Gastrocnemius medialis (tissue), 4 donors: ENCODE measurements at regions not wholly inside any gene's neighbourhood (a gene's known extent, or its start where the extent isn't known, plus 50 kb on each side); places are given as distances from the start of the nearest gene placed in this dataset.

ENCODE experiments used
- ATAC-seq, 2 donors: fragments of 150-250 bp; one replicate each; pipeline ENCODE4 v1.9.1; 2016
- DNase-seq, 2 donors: peaks; one replicate each; pipeline ENCODE4 v3.0.0-alpha.2; 2019
- H3K27ac ChIP-seq, 4 donors: fragments of 200-600 bp; sonication (generic); 1 replicate in 1 of 4; 2 replicates in 3 of 4; pipeline ENCODE4 v1.5.1; 2016 to 2018; ENCODE audit warnings: mild to moderate bottlenecking in 2 of 4, moderate library complexity in 1 of 4
- H3K27me3 ChIP-seq, 3 donors: fragments of 200-600 bp; sonication (generic) in 2 of 3; 1 replicate in 1 of 3; 2 replicates in 2 of 3; pipeline versions ENCODE4 v1.5.1 to v1.6.0; 2016 to 2019; ENCODE audit warnings: mild to moderate bottlenecking in 1 of 3, moderate library complexity in 1 of 3
- H3K36me3 ChIP-seq, 2 donors: fragments of 200-600 bp; sonication (generic) in 1 of 2; one replicate each; pipeline ENCODE4 v1.5.1; 2017 to 2018
- H3K4me1 ChIP-seq, 2 donors: fragments of 200-600 bp; sonication (generic) in 1 of 2; one replicate each; pipeline ENCODE4 v1.5.1; 2016 to 2017; ENCODE audit warnings: mild to moderate bottlenecking in 2 of 2
- H3K4me3 ChIP-seq, 4 donors: fragments of 200-600 bp; sonication (generic) in 3 of 4; 1 replicate in 1 of 4; 2 replicates in 3 of 4; pipeline ENCODE4 v1.5.1; 2016 to 2019; ENCODE audit warnings: mild to moderate bottlenecking in 2 of 4
- H3K9me3 ChIP-seq, 3 donors: fragments of 200-600 bp; sonication (generic) in 2 of 3; 1 replicate in 1 of 3; 2 replicates in 2 of 3; pipeline ENCODE4 v1.5.1; 2016 to 2019
- POLR2A ChIP-seq, 2 donors: fragments of 450-650 bp; IDR thresholded peaks; one replicate each; pipeline ENCODE4 v1.6.1; 2017; ENCODE audit warnings: antibody characterized with exemption in 2 of 2, mild to moderate bottlenecking in 2 of 2, moderate library complexity in 2 of 2
- in situ Hi-C, 4 donors: fragments of 200-750 bp; cut with MboI; loops; one replicate each; pipeline versions ENCODE4 v1.15.0 to v1.8.0; 2017; ENCODE audit warnings: low sequenced_read_pairs in 4 of 4
- intact Hi-C: fragments of 100-400 bp; cut with DNase I; formaldehyde crosslinking; loops from one replicate; pipeline ENCODE4 v1.15.1; 2023; ENCODE audit warnings: low total_unique reads
- TF ChIP-seq, protein P1 (sequence below), 5 experiments: fragments of 450-650 bp in 3 of 5; fragments of 200-600 bp in 2 of 5; sonication (generic) in 2 of 5; IDR thresholded peaks in 4 of 5; conservative IDR thresholded peaks in 1 of 5; 1 replicate in 4 of 5; 2 replicates in 1 of 5; pipeline ENCODE4 v1.5.1; 2016 to 2019; ENCODE audit warnings: antibody characterized with exemption in 5 of 5, mild to moderate bottlenecking in 3 of 5, moderate library complexity in 3 of 5

DNA sequence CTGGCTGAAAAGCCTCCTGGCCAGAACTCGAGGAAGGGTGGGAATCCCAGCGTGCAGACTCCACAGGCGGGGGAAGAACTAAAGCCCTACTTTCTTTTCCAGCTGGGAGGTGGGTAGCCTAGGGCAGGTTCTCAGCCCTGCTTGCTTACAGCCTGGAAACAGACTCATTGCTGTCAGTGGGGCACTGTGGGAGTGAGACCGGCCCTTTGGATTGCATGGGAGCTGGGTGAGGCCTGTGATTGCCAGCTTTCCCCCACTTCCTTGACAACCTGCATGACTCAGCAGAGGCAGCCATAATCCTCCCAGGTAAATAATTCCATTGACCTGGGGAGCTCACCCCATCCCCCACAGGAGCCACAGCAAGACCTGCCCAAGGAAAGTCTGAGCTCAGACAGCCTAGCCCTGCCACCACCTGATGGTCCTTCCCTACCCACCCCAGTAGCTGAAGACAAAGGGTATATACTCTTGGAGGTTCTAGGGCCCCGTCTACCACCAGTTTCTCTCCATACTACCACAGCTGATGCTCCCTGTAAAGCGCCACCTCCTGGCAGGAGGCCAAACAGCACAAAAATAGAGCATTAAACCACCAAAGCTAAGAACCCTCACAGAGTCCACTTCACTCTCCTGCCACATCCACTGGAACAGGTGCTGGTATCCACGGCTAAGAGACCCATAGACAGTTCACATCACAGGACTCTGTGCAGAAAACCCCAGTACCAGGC is 294.1 kb downstream of the SEC23A start:
- in situ Hi-C loops, result no loop called here
- no peaks in the 10 kb centered on the region for H3K27me3 ChIP-seq
- no peak for DNase-seq
- H3K9me3 ChIP-seq, result no peaks in the 10 kb centered on the region
- intact Hi-C loops, result no loop called here
- no peaks in the 10 kb centered on the region for H3K4me1 ChIP-seq
- H3K36me3 ChIP-seq, result no peaks in the 10 kb centered on the region
- no peak overlapping the region for H3K4me3 ChIP-seq
- ATAC-seq, result no peak
- no peak for TF ChIP-seq POLR2A (IDR thresholded peaks at IDR 0.05)
- TF ChIP-seq, protein P1, sequence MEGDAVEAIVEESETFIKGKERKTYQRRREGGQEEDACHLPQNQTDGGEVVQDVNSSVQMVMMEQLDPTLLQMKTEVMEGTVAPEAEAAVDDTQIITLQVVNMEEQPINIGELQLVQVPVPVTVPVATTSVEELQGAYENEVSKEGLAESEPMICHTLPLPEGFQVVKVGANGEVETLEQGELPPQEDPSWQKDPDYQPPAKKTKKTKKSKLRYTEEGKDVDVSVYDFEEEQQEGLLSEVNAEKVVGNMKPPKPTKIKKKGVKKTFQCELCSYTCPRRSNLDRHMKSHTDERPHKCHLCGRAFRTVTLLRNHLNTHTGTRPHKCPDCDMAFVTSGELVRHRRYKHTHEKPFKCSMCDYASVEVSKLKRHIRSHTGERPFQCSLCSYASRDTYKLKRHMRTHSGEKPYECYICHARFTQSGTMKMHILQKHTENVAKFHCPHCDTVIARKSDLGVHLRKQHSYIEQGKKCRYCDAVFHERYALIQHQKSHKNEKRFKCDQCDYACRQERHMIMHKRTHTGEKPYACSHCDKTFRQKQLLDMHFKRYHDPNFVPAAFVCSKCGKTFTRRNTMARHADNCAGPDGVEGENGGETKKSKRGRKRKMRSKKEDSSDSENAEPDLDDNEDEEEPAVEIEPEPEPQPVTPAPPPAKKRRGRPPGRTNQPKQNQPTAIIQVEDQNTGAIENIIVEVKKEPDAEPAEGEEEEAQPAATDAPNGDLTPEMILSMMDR (IDR thresholded peaks at IDR 0.05 in 4 of 5, conservative IDR thresholded peaks at IDR 0.05 in 1 of 5), result no peak
- H3K27ac ChIP-seq, result no peak overlapping the region

DNA sequence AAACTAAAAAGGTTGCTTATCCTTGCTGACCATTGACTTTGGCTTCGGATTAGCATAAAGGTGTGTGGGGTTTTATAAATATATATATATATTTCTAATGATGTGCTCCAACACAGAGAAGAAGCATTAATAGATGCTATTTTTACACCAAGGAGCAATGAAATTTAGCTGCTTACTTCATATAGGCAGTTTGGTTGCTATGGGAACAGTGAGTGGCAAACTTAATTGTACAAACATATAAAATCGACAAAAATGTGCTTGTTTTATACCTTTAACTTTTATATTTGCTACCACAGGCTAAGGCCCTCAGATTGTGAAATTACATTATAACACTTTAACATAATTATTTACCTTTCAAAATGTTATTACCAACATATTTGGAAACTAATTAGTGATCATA is 303.4 kb downstream of the SEC23A start:
- DNase-seq, result no peak
- no peaks in the 10 kb centered on the region for H3K36me3 ChIP-seq
- no peak overlapping the region for H3K27ac ChIP-seq
- H3K27me3 ChIP-seq, result no peaks in the 10 kb centered on the region
- no peak overlapping the region for H3K4me3 ChIP-seq
- no peak for ATAC-seq
- no peaks in the 10 kb centered on the region for H3K9me3 ChIP-seq
- TF ChIP-seq, protein P1 (IDR thresholded peaks at IDR 0.05 in 4 of 5, conservative IDR thresholded peaks at IDR 0.05 in 1 of 5), result no peak
- TF ChIP-seq POLR2A (IDR thresholded peaks at IDR 0.05), result no peak
- intact Hi-C loops, result no loop called here
- H3K4me1 ChIP-seq, result no peaks in the 10 kb centered on the region
- in situ Hi-C loops, result no loop called here

DNA sequence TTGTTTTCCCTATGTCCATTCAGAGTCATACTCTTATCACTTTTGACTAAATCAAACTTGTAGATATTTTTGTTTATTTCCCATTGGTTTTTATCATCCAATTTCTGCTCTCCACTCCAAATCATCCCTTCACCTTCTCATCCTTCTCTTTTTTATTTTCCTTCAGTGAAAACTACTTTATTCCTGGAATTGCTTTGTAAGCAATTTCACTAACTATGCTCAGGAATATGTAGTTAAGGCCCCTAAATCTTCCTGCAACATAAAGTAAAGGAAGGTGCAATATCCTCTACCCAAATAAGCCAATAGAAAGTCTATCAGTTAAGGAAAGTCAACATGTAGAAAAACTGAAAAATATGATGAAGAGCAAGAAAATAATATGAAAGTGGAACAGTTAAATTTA is 308.4 kb downstream of the SEC23A start:
- Histone ChIP-seq H3K27ac (no peak overlapping the region), H3K4me1 (no peaks in the 10 kb centered on the region), H3K4me3 (no peak overlapping the region), H3K9me3 (no peaks in the 10 kb centered on the region), H3K27me3 (no peaks in the 10 kb centered on the region), H3K36me3 (no peaks in the 10 kb centered on the region)
- in situ Hi-C loops (no loop called here), intact Hi-C loops (no loop called here)
- DNase-seq, result no peak
- ATAC-seq, result no peak
- TF ChIP-seq, protein P1 (IDR thresholded peaks at IDR 0.05 in 4 of 5, conservative IDR thresholded peaks at IDR 0.05 in 1 of 5), result no peak
- TF ChIP-seq POLR2A (IDR thresholded peaks at IDR 0.05), result no peak

DNA sequence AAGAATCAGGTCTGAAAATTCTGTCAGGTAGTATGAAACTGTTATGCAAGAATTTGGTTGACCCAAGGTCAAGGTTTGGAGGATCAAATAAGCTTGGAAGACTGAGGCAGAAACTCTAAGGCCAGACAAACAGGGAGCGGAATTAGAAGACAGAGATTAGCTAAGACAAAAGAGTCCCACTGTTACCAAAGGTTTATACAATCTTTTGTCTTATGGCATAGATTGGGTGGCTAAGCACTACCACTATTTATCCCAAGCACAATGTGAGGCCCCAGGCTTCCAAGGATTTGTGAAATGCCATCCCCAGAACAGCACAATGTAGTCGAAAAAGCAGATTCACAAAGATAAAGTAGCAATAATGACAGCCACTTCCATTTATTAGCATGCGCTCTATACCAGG is 311.2 kb downstream of the SEC23A start:
- DNase-seq (no peak), ATAC-seq (no peak)
- Histone ChIP-seq H3K4me1 (no peaks in the 10 kb centered on the region), H3K36me3 (no peaks in the 10 kb centered on the region), H3K27me3 (no peaks in the 10 kb centered on the region), H3K9me3 (no peaks in the 10 kb centered on the region), H3K27ac (no peak overlapping the region), H3K4me3 (no peak overlapping the region)
- intact Hi-C loops (no loop called here), in situ Hi-C loops (no loop called here)
- TF ChIP-seq, protein P1 (IDR thresholded peaks at IDR 0.05 in 4 of 5, conservative IDR thresholded peaks at IDR 0.05 in 1 of 5), result no peak
- no peak for TF ChIP-seq POLR2A (IDR thresholded peaks at IDR 0.05)

DNA sequence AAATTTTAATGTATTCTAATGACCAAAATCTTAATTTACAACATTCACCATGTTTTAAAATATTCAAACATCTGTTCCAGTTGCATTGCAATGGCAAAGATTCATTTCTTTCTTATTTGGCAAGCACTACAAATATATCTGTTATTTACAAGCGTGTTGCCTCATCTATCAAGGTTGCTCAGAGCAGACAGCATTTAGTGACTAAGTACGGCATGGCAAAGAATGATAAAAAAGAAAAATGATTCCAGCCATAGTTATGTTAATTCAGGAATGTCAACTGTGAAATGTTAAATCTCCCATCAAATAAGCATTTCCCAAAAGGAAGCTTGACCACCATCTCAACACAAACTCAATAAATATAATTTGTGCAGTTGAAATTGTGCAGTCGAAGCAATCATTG is 312.1 kb downstream of the SEC23A start:
- intact Hi-C loops (no loop called here), in situ Hi-C loops (no loop called here)

More for the DNA sequence above, 312.1 kb downstream of the SEC23A start:
- H3K27me3 ChIP-seq, result no peaks in the 10 kb centered on the region
- DNase-seq, result no peak
- TF ChIP-seq POLR2A (IDR thresholded peaks at IDR 0.05), result no peak
- TF ChIP-seq, protein P1 (IDR thresholded peaks at IDR 0.05 in 4 of 5, conservative IDR thresholded peaks at IDR 0.05 in 1 of 5), result no peak
- H3K9me3 ChIP-seq, result no peaks in the 10 kb centered on the region
- no peak for ATAC-seq
- no peaks in the 10 kb centered on the region for H3K36me3 ChIP-seq
- no peak overlapping the region for H3K27ac ChIP-seq
- no peaks in the 10 kb centered on the region for H3K4me1 ChIP-seq
- H3K4me3 ChIP-seq, result no peak overlapping the region
